GM10266 (cell line): ENCODE measurements at regions not wholly inside any gene's neighbourhood (a gene's known extent, or its start where the extent isn't known, plus 50 kb on each side); places are given as distances from the start of the nearest gene placed in this dataset.

Experiments used
- DNase-seq: peaks from one replicate; pipeline ENCODE4 v3.0.0; 2012; ENCODE audit errors: extremely low spot score
- CTCF ChIP-seq: IDR thresholded peaks from 2 replicates; pipeline ENCODE4 v1.5.1; 2012; ENCODE audit warnings: mild to moderate bottlenecking, low read depth; ENCODE audit not compliant: control insufficient read depth, insufficient read depth; ENCODE audit errors: missing control alignments

- DNase-seq = no peak
- no peak for TF ChIP-seq CTCF
These were observed 309.8 kb downstream of the HIVEP2 start for GRCh38 chr6:142635130-142635529.

- TF ChIP-seq CTCF = no peak
- DNase-seq = no peak
These were observed 307.2 kb downstream of the HIVEP2 start for GRCh38 chr6:142637624-142638351.

GRCh38 chr6:142642651-142643050 is 302.3 kb downstream of the HIVEP2 start:
- no peak for DNase-seq
- no peak for TF ChIP-seq CTCF

- TF ChIP-seq CTCF = no peak
- no peak for DNase-seq
These were observed 300.1 kb downstream of the HIVEP2 start for GRCh38 chr6:142644866-142645265.

- no peak for DNase-seq
- no peak for TF ChIP-seq CTCF
These were observed 299.3 kb downstream of the HIVEP2 start for GRCh38 chr6:142645663-142646062.

- no peak for DNase-seq
- TF ChIP-seq CTCF = no peak
These were observed 297.4 kb downstream of the HIVEP2 start for GRCh38 chr6:142647449-142648035.

- DNase-seq = no peak
- TF ChIP-seq CTCF = no peak
These were observed 296.9 kb downstream of the HIVEP2 start for GRCh38 chr6:142648036-142648451.
